WTC11 (cell line): ENCODE measurements at regions not wholly inside any gene's neighbourhood (a gene's known extent, or its start where the extent isn't known, plus 50 kb on each side); places are given as distances from the start of the nearest gene placed in this dataset.

Source experiments
- ATAC-seq: fragments of 200-7000 bp; cut with Tn5 transposase; 2 replicates; pipeline ENCODE4 v1.10.0; 2021; ENCODE audit warnings: mild to moderate bottlenecking, moderate library complexity
- CTCF ChIA-PET: fragments of 300-600 bp; sonication (Branson Sonifier 250); formaldehyde crosslinking; loops from one replicate; lab custom pipeline; 2021; ENCODE audit warnings: antibody characterized with exemption; lab: Charles Lee
- POLR2A ChIA-PET: fragments of 350-600 bp; sonication (Branson Sonifier 250); formaldehyde crosslinking; loops from one replicate; lab custom pipeline; 2021; ENCODE audit warnings: antibody characterized with exemption; lab: Charles Lee
- DNase-seq: peaks from one replicate; pipeline ENCODE4 v3.0.0; 2021; ENCODE audit warnings: low spot score
- H3K27ac Mint-ChIP-seq: 2 replicates; pipeline ENCODE4 v1.8.0; 2021; ENCODE audit warnings: mixed read lengths
- H3K27me3 Mint-ChIP-seq: 2 replicates; pipeline ENCODE4 v1.8.0; 2021; ENCODE audit warnings: low read depth, mild to moderate bottlenecking, moderate library complexity, mixed read lengths
- H3K36me3 Mint-ChIP-seq: 2 replicates; pipeline ENCODE4 v1.8.0; 2021; ENCODE audit warnings: mixed read lengths
- H3K4me1 Mint-ChIP-seq: 2 replicates; pipeline ENCODE4 v1.8.0; 2022; ENCODE audit warnings: mixed read lengths
- H3K4me3 Mint-ChIP-seq: 2 replicates; pipeline ENCODE4 v1.8.0; 2021; ENCODE audit warnings: mild to moderate bottlenecking, moderate library complexity, mixed read lengths
- H3K9me3 Mint-ChIP-seq: 2 replicates; pipeline ENCODE4 v1.8.0; 2021; ENCODE audit warnings: mixed read lengths
- ATF1 ChIP-seq: sonication (generic); formaldehyde crosslinking; IDR thresholded peaks from 2 replicates; pipeline ENCODE4 v1.8.1; 2023; ENCODE audit warnings: mild to moderate bottlenecking, moderate library complexity, missing genetic modification reagents
- E2F1 ChIP-seq: sonication (generic); formaldehyde crosslinking; IDR thresholded peaks from 2 replicates; pipeline ENCODE4 v1.8.0; 2022; ENCODE audit warnings: mild to moderate bottlenecking, missing genetic modification reagents
- EMX1 ChIP-seq: fragments of 250-450 bp; sonication (Bioruptor Pico); IDR thresholded peaks from 2 replicates; pipeline ENCODE4 v1.8.0; 2021; ENCODE audit warnings: mild to moderate bottlenecking
- GRHL2 ChIP-seq: fragments of 250-450 bp; sonication (Bioruptor Pico); IDR thresholded peaks from 2 replicates; pipeline ENCODE4 v1.8.0; 2022; ENCODE audit warnings: mild to moderate bottlenecking, moderate library complexity; ENCODE audit not compliant: insufficient replicate concordance, severe bottlenecking
- JAZF1 ChIP-seq: fragments of 250-450 bp; sonication (Bioruptor Pico); IDR thresholded peaks from 2 replicates; pipeline ENCODE4 v1.9.0; 2021; ENCODE audit warnings: moderate library complexity, mild to moderate bottlenecking, inconsistent platforms
- KAT7 ChIP-seq: sonication (generic); formaldehyde crosslinking; IDR thresholded peaks from 2 replicates; pipeline ENCODE4 v1.8.1; 2023; ENCODE audit warnings: missing genetic modification reagents, mild to moderate bottlenecking, borderline replicate concordance
- MLX ChIP-seq: sonication (generic); formaldehyde crosslinking; IDR thresholded peaks from 2 replicates; pipeline ENCODE4 v1.8.1; 2023; ENCODE audit warnings: mild to moderate bottlenecking, missing genetic modification reagents, moderate library complexity
- MYBL2 ChIP-seq: sonication (generic); formaldehyde crosslinking; IDR thresholded peaks from 2 replicates; pipeline ENCODE4 v1.8.1; 2023; ENCODE audit warnings: mild to moderate bottlenecking, moderate library complexity, missing genetic modification reagents
- NR2C2 ChIP-seq: sonication (generic); formaldehyde crosslinking; IDR thresholded peaks from 2 replicates; pipeline ENCODE4 v1.8.0; 2022; ENCODE audit warnings: mild to moderate bottlenecking, missing genetic modification reagents
- NR3C1 ChIP-seq: sonication (generic); formaldehyde crosslinking; conservative IDR thresholded peaks from 2 replicates; pipeline ENCODE4 v1.8.1; 2023; ENCODE audit warnings: low read depth, mild to moderate bottlenecking, missing genetic modification reagents
- PREB ChIP-seq: sonication (generic); formaldehyde crosslinking; IDR thresholded peaks from 2 replicates; pipeline ENCODE4 v1.8.1; 2022; ENCODE audit warnings: mild to moderate bottlenecking, missing genetic modification reagents, moderate library complexity, borderline replicate concordance
- SMAD4 ChIP-seq: sonication (generic); formaldehyde crosslinking; IDR thresholded peaks from 2 replicates; pipeline ENCODE4 v1.8.0; 2022; ENCODE audit warnings: mild to moderate bottlenecking, missing genetic modification reagents
- USF1 ChIP-seq: sonication (generic); formaldehyde crosslinking; IDR thresholded peaks from 2 replicates; pipeline ENCODE4 v1.8.0; 2022; ENCODE audit warnings: mild to moderate bottlenecking, missing genetic modification reagents
- ZBTB43 ChIP-seq: sonication (generic); formaldehyde crosslinking; IDR thresholded peaks from 2 replicates; pipeline ENCODE4 v1.8.1; 2023; ENCODE audit warnings: mild to moderate bottlenecking, missing genetic modification reagents
- ZMAT4 ChIP-seq: fragments of 250-450 bp; sonication (Bioruptor Pico); IDR thresholded peaks from 2 replicates; pipeline ENCODE4 v1.9.0; 2021; ENCODE audit warnings: mild to moderate bottlenecking
- ZNF121 ChIP-seq: sonication (generic); formaldehyde crosslinking; IDR thresholded peaks from 2 replicates; pipeline ENCODE4 v1.8.0; 2023; ENCODE audit warnings: missing genetic modification reagents
- ZNF232 ChIP-seq: sonication (generic); formaldehyde crosslinking; IDR thresholded peaks from 2 replicates; pipeline ENCODE4 v1.8.0; 2022; ENCODE audit warnings: mild to moderate bottlenecking, missing genetic modification reagents
- ZNF425 ChIP-seq: fragments of 250-450 bp; sonication (Bioruptor Pico); conservative IDR thresholded peaks from 2 replicates; pipeline ENCODE4 v1.9.0; 2021; ENCODE audit warnings: mild to moderate bottlenecking
- ZSCAN18 ChIP-seq: fragments of 250-450 bp; sonication (Bioruptor Pico); IDR thresholded peaks from 2 replicates; pipeline ENCODE4 v2.1.2; 2022; ENCODE audit warnings: mild to moderate bottlenecking, moderate library complexity

GRCh38 chr3:106401666-106402490 is 533.1 kb upstream of the CBLB start (continued):
- TF ChIP-seq E2F1 (CRISPR knock-in tag) (no peak), ZNF121 (CRISPR knock-in tag) (no peak), SMAD4 (no peak), PREB (CRISPR knock-in tag) (no peak)

- ATAC-seq, result no peak
- Mint-ChIP-seq H3K27me3 (no peaks in the 10 kb centered on the region), H3K9me3 (no peaks in the 10 kb centered on the region), H3K4me1 (peaks cover 18% of the 10 kb centered on the region), H3K4me3 (no peak overlapping the region), H3K27ac (no peak overlapping the region), H3K36me3 (no peaks in the 10 kb centered on the region)
- CTCF ChIA-PET, result no interaction called here
- POLR2A ChIA-PET, result no interaction called here
- no peak for DNase-seq
- TF ChIP-seq USF1, result no peak
- TF ChIP-seq ZSCAN18 (CRISPR knock-in tag), result no peak
- no peak for TF ChIP-seq KAT7 (CRISPR knock-in tag)
- no peak for TF ChIP-seq ZNF232
- no peak for TF ChIP-seq ZNF425 (CRISPR knock-in tag)
- no peak for TF ChIP-seq SMAD4
- no peak for TF ChIP-seq ZBTB43 (CRISPR knock-in tag)
- TF ChIP-seq ZMAT4 (CRISPR knock-in tag), result no peak
- no peak for TF ChIP-seq GRHL2 (CRISPR knock-in tag)
- TF ChIP-seq EMX1, result no peak
- no peak for TF ChIP-seq JAZF1 (CRISPR knock-in tag)
- no peak for TF ChIP-seq ATF1 (CRISPR knock-in tag)
- TF ChIP-seq NR3C1 (CRISPR knock-in tag), result no peak
- no peak for TF ChIP-seq E2F1 (CRISPR knock-in tag)
- TF ChIP-seq MYBL2 (CRISPR knock-in tag), result no peak
- no peak for TF ChIP-seq NR2C2 (CRISPR knock-in tag)
- TF ChIP-seq MLX (CRISPR knock-in tag), result no peak
These were observed 534.7 kb upstream of the CBLB start for GRCh38 chr3:106403371-106404145.
